GM18498 (cell line): ENCODE measurements at regions not wholly inside any gene's neighbourhood (a gene's known extent, or its start where the extent isn't known, plus 50 kb on each side); places are given as distances from the start of the nearest gene placed in this dataset.
"Not testable (repeated sequence)": the region's sequence is repeated elsewhere in the genome, so short reads cannot be mapped to it uniquely, and the experiment has no call there.

Experiments used
- ATAC-seq: cut with Tn5 transposase; IDR thresholded peaks from one replicate; pipeline ENCODE4 v1.9.1; 2021; ENCODE audit warnings: mild to moderate bottlenecking, moderate library complexity; ENCODE audit not compliant: unreplicated experiment

GRCh38 chr1:182261655-182262054 is 129.9 kb downstream of the GLUL start:
- no peak for ATAC-seq

- no peak for ATAC-seq
Observed at GRCh38 chr1:182260516-182260915, 131.1 kb downstream of the GLUL start.

GRCh38 chr1:182259968-182260367 is 131.6 kb downstream of the GLUL start:
- ATAC-seq, result no peak

DNA sequence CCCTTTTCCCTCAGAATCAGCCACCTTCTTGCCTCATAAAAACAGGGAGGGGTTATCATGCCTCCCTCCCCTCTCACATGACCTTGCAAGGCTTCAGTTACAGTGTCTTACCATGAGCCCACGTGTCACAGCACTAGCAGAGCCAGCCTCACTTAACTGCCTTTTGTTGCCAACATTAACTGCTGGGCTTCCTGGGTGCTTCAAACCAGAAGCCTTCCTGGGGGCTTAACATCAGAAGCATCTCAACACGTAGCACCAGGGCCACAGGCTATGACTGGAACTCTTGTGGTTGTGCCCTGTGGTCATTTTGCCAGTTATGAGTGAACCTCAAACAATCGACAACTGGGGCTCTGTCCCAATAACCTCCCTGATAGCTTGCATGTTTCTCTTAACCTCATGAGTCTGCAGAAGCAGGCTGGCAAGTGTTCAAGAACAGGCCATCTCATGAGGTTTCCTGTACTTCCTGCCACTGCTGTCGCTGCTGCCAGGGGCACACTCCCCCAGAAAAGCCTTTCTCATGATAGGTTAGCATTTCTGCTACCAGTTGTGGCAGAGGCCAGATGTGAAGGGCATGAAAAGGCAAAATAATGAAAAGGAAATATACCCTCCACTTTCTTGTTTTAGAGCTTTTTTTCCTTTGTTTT is 132.2 kb downstream of the GLUL start:
- ATAC-seq, result peak; percentile 74

- ATAC-seq, result no peak
Observed at GRCh38 chr1:182257369-182258063, 134.1 kb downstream of the GLUL start.

GRCh38 chr1:182256931-182257330 is 134.7 kb downstream of the GLUL start:
- no peak for ATAC-seq

DNA sequence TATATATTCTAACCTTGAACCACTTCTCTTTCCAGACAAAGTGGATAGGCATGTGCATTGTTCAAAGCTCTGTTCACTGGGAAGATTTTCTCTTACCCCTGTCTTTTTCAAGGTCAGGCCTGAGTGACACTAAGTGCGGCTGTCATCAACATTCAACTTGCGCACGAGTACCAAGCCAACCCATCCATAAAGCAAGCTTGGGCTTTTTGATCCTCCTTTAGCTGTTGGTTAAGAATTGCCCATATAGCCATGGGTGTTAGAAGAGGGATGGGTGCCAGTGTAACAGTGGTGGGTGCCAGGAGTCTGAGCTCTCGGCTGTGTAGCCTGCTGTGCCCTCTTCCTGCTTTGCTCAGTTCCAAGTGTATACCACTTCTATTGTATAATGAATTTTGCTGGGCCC is 136.1 kb downstream of the GLUL start:
- ATAC-seq, result no peak

GRCh38 chr1:182253319-182253860 is 138.2 kb downstream of the GLUL start:
- no peak for ATAC-seq

DNA sequence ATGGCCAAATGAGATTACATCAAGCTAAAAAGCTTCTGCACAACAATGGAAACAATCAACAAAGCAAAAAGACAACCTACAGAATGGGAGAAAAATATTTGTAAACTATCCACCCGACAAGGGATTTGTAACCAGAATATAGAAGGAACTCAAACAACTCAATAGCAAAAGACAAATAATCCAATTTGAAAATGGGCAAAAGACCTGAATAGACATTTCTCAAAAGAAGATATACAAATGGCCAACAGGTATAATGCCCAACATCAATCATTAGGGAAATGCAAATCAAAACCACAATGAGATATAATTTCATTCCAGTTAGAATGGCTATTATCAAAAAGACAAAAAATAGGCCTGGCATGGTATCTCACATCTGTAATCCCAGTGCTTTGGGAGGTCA is 140.0 kb downstream of the GLUL start:
- no peak for ATAC-seq

DNA sequence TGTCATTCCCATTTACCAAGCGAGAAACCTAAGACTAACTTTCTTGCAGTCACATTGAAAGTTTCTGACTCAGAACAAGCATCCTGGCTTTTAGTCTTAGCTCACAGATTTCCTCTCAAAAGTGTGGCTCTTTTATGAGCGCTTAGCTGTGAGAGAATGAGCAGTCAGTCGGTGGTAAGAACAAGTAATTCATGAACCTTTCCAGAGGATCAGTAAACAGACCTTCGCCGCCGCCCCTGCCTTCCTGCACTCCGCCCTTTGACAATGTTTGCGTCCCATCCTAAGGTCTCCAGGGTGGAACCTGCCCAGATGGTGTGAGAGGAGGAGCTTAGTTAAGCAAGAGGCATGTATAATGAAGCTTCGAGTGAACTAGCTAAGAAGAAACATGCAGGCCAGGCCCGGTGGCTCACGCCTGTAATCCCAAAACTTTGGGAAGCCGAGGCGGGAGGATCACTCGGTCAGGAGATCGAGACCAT is 142.4 kb downstream of the GLUL start:
- peak; percentile 75 for ATAC-seq

DNA sequence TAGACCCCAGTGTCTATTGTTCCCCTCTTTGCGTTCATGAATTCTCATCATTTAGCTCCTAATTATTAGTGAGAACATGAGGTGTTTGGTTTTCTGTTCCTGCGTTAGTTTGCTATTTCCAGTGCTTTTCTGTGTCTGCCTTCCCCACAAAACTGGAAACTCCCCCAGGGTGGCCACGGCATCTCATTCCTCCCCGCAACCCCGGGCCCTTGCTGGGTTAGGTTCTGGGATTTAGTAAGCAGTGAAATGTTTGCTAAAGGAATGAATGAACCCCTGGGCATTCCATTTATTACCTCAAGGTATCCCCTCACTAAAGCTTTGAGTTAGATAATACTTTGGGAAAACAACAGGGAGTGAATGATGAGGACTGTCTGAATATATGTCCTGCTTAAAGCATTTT is 142.9 kb downstream of the GLUL start:
- ATAC-seq, result peak; percentile 36

- not testable (repeated sequence) for ATAC-seq
Observed at GRCh38 chr1:182247813-182248212, 143.8 kb downstream of the GLUL start.

DNA sequence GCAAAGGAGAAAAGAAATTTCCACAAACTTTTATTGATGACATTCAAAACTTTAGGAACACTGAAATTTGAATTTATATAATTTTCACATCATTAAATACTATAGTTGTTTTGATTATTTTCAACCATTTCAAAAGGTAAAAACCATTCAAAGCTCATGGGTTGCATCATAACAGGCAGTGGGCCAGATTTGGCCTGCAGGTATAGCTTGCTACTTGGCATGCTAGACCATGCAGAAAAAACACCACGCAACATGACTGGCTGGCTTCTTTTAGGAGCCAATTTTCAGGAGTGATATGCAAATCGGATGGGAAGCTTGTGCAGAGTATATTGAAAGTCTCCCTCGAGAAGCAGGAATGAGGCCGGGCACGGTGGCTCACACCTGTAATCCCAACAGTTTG is 144.8 kb downstream of the GLUL start:
- no peak for ATAC-seq

- ATAC-seq, result no peak
Observed at GRCh38 chr1:182245040-182245439, 146.6 kb downstream of the GLUL start.

- no peak for ATAC-seq
Observed at GRCh38 chr1:182244451-182244850, 147.1 kb downstream of the GLUL start.

DNA sequence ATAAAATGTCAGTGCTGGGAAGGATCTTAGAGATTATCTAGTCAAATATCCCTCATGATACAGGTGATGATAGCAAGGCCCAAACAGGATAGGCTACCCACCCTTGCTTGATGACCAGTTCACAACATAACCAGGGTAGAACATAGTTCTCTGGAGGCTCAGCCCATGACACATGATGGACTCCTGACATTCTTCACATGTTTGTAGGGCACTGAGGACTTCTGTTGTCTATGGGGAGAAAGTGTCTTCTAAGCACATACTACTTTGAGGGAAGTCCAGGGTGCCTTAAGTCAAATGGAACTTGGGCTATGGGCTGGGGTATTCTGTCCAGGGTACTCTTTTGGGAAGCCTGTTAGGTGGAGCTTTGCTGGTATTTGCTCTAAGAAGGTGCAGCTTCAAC is 148.9 kb downstream of the GLUL start:
- no peak for ATAC-seq

GRCh38 chr1:182240085-182240484 is 151.5 kb downstream of the GLUL start:
- no peak for ATAC-seq

- ATAC-seq, result no peak
Observed at GRCh38 chr1:182238421-182238820, 153.2 kb downstream of the GLUL start.

DNA sequence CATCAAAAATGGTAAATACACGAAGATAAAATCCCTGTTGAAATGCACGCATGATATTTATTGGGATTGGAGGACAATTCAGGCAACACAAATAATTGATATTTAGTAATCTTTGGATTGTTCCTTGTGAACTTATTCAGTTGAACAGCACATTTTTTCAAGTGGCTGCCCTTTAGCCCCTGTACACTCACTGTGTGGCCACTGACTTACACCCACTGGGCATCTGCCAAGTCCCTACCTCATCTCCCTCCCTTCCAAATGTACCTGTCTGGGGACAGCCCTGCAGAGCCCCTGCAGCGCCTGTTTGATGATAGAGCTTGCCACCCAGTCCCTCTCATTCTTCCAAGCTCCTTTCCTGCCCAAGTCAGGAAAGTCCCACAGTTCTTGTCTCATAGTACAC is 154.3 kb downstream of the GLUL start:
- ATAC-seq, result no peak

DNA sequence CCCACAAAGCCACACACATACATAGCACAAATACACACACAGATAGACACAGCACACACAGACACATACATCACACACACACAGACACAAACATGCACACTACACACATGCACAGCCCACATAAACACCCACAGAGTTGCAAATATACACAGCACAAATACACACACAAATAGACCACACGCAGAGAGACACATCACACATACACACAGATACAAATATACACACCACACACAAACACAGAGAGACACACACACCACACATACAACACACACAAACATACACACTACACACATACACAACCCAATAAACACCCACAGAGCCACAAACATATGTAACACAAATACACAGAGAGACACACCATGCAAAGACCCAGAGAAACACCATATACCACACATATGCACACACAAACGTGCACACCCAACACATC is 154.9 kb downstream of the GLUL start:
- no peak for ATAC-seq

DNA sequence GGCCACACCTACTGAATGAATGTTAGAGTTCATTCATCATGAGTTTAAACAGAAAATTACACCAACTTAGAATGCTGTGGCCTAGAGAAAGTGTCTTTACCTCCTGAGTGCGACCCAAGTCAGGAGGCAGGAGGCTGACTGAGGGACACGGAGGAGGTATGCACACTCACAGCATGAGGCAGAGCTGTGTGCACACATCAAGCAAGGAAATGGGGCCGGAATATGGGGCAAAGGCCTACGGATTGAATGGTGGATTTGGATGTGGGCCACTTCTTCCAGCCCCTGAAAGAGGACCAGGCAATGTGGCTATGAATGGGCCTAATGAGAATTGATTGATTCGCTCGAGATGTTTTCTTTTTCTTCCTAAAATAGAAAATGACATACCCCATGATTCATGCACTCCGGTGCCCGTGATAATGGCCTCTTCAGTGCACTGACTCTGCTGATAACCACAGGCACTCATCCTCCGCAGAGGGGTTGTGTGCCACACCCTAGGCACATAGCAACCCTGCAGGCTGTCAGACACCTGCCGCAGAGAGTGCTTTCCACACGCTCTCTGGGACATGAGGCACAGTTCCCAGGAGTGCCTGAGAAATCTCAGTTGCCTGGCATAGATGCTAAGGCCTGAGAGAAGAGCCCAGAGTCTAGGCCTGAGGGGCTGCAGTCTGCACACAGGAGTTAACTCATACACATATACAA is 155.5 kb downstream of the GLUL start:
- ATAC-seq, result no peak

DNA sequence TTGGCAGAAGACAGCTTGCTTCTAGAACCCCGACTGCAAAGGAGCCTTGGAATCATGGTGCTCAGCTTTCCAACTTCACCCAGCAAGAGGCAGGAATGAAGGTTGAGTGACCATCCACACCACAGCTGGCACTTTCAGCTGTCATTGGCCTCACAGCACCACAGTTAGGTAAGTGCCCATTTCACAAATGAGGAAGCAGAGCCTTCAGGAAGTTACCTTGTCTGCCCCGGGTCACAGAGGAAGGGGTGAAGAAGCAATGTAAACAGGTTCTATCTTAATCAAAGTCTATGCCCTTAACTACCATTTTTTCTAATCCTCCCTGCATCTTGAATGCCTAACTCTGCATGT is 156.0 kb downstream of the GLUL start:
- no peak for ATAC-seq
